Esophagus (tissue), 2 donors: ENCODE measurements at regions not wholly inside any gene's neighbourhood (a gene's known extent, or its start where the extent isn't known, plus 50 kb on each side); places are given as distances from the start of the nearest gene placed in this dataset.

Source experiments
- H3K27ac ChIP-seq, 2 donors: one replicate each; pipeline ENCODE4 v1.5.1; 2013; ENCODE audit warnings: low read depth in 2 of 2, mild to moderate bottlenecking in 2 of 2, inconsistent platforms in 1 of 2, low read length in 1 of 2, moderate library complexity in 1 of 2
- H3K27me3 ChIP-seq, 2 donors: one replicate each; pipeline ENCODE4 v1.6.1; 2013; ENCODE audit warnings: low read length in 2 of 2, control low read depth in 1 of 2, mild to moderate bottlenecking in 1 of 2; ENCODE audit not compliant: insufficient read depth in 2 of 2, control insufficient read depth in 1 of 2
- H3K36me3 ChIP-seq, 2 donors: one replicate each; pipeline ENCODE4 v1.6.1; 2013; ENCODE audit warnings: low read length in 1 of 2; ENCODE audit not compliant: control insufficient read depth in 2 of 2, insufficient read depth in 2 of 2
- H3K4me1 ChIP-seq, 2 donors: one replicate each; pipeline ENCODE4 v1.6.1; 2013; ENCODE audit warnings: low read length in 1 of 2; ENCODE audit not compliant: control insufficient read depth in 2 of 2, insufficient read depth in 2 of 2
- H3K4me3 ChIP-seq, 2 donors: one replicate each; pipeline ENCODE4 v1.5.1; 2013; ENCODE audit warnings: low read length in 2 of 2, mild to moderate bottlenecking in 2 of 2, low read depth in 1 of 2, moderate library complexity in 1 of 2
- H3K9me3 ChIP-seq, 2 donors: one replicate each; pipeline ENCODE4 v1.6.1; 2013; ENCODE audit warnings: mild to moderate bottlenecking in 2 of 2, low read depth in 1 of 2, low read length in 1 of 2, moderate library complexity in 1 of 2; ENCODE audit not compliant: control insufficient read depth in 2 of 2, insufficient read depth in 1 of 2
- WGBS, 2 donors: extraction: QIAGEN DNeasy Blood & Tissue Kit; methylation state at CpG; one replicate each; pipeline ENCODE4 v1.1.7; 2013; 5-methylcytosine and 5-hydroxymethylcytosine counted together
- donor health status: healthy with polysubstance abuse.
- donor health status: Bipolar disorder and iron deficiency.

DNA sequence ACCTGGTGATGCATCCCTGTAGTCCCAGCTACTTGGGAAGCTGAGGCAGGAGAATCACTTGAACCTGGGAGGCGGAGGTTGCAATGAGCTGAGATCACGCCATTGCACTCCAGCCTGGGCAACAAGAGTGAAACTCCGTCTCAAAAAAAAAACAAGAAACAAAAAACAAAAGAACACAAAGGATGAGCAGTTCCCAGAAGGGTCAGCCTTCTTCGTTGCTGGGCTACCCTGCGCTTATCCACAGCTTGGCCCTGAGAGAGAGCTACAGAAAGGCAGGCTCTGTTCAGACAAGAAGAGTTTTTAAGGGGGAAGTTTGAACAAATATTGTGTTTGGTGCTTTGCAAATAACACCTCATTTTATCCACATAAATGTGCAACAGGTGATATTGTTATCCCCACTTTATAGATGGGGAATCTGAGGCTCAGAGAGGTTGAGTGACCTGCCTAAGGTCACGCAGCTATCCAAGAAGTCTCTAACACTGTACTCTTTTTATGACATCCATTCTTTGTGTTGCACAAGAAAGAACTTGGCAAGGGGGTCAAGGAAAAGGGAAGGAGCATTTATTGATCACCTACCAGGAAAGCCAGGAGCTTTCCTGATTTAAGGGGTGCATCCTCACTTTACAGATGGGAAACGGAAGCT, 63.7 kb upstream of the NEURL1B start:
- no peak overlapping the region for H3K4me3 ChIP-seq
- 84 to 87% methylated on average over 7 of the region's 7 CpGs for WGBS, 2 donors
- no peaks in the 10 kb centered on the region for H3K27me3 ChIP-seq
- H3K9me3 ChIP-seq: peaks cover 0 to 4% of the 10 kb centered on the region in 2 donors
- H3K27ac ChIP-seq: no peak overlapping the region
- no peaks in the 10 kb centered on the region for H3K36me3 ChIP-seq
- peaks cover 0 to 5% of the 10 kb centered on the region in 2 donors for H3K4me1 ChIP-seq

DNA sequence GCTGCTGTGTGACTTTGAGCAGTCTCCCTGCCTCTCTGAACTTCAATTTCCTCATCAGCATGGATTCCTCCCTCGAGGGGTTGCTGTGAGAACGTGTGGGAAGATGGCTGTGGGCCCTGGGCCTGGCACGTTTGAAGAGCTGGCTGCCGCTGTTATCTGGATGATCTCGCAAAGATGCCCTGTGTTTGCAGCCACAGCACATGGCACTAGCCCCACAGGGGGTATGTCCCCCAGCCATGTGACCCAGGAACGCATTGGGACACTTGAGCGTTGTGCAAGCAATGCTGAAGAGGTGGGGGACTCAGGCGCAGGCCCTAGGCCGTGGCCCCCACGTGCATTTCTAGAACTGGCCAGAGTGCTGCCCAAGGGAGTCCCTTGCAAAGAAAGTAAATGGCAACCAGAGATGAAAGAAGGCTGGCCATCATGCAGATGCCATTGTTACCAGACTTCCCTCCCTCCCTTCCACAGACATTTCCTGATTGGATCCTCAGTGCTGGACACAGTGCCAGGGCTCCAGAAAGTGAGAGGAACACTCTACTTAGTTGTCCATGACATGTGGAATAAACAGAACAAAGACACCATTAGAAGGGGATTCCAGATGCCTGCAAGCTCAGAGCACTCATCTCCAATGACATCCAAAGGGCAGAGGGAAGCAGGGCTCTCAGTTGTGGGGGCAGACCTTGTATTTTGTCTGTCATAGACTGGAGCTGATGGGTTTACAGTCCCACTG, 65.1 kb upstream of the NEURL1B start:
- Histone ChIP-seq H3K4me3 (no peak overlapping the region), H3K36me3 (no peaks in the 10 kb centered on the region), H3K27me3 (no peaks in the 10 kb centered on the region), H3K4me1 (peaks cover 3 to 5% of the 10 kb centered on the region in 2 donors), H3K9me3 (peaks cover 0 to 4% of the 10 kb centered on the region in 2 donors), H3K27ac (peak overlapping the region in 1 of 2 donors; percentile 28)
- WGBS, 2 donors: 79 to 80% methylated on average over 10 of the region's 10 CpGs

DNA sequence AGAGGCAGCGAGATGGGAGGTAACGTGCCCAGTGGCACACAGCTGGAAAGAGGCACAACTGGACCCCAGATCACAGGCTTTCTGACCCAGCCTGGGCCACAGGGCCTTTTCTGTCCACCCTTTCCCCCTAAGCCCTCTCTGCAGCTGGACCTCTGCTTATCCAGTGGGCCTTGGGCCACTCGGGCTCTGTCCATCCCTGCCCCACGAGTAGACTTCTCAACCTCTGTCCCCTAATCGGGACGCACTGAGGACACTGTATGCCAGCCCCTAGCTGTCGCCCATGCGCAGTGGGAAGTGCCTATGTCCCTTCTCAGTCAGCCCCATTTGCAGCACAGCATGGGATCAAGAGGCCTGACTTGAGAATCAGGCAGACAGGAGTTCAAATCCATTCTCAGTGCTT, 65.6 kb upstream of the NEURL1B start:
- peaks cover 3 to 5% of the 10 kb centered on the region in 2 donors for H3K4me1 ChIP-seq
- 87 to 89% methylated on average over 8 of the region's 8 CpGs for WGBS, 2 donors
- H3K4me3 ChIP-seq: no peak overlapping the region
- no peaks in the 10 kb centered on the region for H3K36me3 ChIP-seq
- H3K9me3 ChIP-seq: peaks cover 0 to 4% of the 10 kb centered on the region in 2 donors
- H3K27me3 ChIP-seq: no peaks in the 10 kb centered on the region
- no peak overlapping the region for H3K27ac ChIP-seq

DNA sequence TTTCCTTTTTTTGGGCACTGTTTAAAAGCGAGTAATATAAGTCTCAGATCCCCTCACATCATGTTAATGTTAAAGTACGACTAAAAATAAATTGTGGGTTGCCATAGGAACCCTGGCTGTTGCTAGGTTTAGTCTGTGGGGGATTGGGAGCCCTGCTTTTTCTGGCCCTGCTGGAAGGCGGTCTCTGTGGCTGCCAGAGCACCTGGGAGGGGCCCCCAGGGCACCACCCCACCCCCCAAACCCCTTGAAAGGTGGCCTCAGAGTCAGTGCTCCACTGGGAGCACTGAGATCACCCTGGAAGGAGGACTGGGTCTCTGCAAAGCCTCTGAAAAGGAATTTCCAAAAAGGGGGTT, 66.2 kb upstream of the NEURL1B start:
- WGBS, 2 donors: 54 to 56% methylated on average over 3 of the region's 3 CpGs
- no peak overlapping the region for H3K27ac ChIP-seq
- peaks cover 0 to 4% of the 10 kb centered on the region in 2 donors for H3K9me3 ChIP-seq

DNA sequence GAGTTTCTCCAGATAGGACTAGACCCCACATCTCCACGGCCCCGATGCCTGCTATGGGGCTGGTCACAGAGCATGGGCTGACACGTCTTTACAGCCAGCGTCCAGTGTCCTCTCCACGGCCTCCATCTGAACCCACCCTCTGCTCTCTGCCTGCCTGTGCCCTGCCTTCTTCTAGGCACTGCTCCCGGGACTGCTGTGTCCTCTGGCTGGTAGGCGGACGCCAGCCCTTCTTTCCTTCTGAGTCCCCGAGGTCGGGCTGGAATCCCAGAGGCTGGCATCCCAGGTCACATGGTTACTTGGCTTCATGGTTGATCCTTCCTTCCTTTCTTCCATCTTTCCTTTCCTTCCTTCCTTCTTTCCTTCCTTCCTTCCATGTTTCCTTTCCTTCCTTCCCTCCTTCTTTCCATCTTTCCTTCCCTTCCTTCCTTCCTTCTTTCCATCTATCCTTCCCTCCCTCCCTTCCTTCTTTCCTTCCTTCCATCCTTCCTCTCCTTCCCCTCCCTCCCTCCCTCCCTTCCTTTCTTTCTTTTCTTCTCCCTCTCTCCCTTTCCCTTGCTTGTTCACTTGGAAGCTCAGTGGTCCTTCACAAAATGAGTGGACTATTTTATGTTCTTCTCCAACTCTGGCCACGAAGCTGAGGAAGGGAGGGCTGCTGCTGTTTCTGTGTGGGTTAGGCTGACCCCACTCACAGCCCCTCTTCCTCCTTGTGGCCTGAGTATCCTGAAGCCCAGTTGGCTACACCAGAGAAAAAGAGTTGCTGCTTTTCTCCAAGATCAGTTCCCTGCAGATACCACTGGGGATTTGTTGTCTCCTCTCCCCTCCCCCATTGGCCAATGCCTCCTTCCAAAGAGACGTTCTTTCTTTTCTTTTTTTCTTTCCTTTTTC, 66.8 kb upstream of the NEURL1B start:
- H3K36me3 ChIP-seq: no peaks in the 10 kb centered on the region
- H3K4me3 ChIP-seq: no peak overlapping the region
- H3K4me1 ChIP-seq: peaks cover 8 to 9% of the 10 kb centered on the region in 2 donors
- no peak overlapping the region for H3K27ac ChIP-seq
- H3K9me3 ChIP-seq: peaks cover 0 to 4% of the 10 kb centered on the region in 2 donors
- H3K27me3 ChIP-seq: no peaks in the 10 kb centered on the region
- 79 to 83% methylated on average over 12 of the region's 12 CpGs for WGBS, 2 donors

More for the DNA sequence above, 66.2 kb upstream of the NEURL1B start:
- Histone ChIP-seq H3K4me3 (no peak overlapping the region), H3K27me3 (no peaks in the 10 kb centered on the region), H3K4me1 (peaks cover 5 to 6% of the 10 kb centered on the region in 2 donors), H3K36me3 (no peaks in the 10 kb centered on the region)

DNA sequence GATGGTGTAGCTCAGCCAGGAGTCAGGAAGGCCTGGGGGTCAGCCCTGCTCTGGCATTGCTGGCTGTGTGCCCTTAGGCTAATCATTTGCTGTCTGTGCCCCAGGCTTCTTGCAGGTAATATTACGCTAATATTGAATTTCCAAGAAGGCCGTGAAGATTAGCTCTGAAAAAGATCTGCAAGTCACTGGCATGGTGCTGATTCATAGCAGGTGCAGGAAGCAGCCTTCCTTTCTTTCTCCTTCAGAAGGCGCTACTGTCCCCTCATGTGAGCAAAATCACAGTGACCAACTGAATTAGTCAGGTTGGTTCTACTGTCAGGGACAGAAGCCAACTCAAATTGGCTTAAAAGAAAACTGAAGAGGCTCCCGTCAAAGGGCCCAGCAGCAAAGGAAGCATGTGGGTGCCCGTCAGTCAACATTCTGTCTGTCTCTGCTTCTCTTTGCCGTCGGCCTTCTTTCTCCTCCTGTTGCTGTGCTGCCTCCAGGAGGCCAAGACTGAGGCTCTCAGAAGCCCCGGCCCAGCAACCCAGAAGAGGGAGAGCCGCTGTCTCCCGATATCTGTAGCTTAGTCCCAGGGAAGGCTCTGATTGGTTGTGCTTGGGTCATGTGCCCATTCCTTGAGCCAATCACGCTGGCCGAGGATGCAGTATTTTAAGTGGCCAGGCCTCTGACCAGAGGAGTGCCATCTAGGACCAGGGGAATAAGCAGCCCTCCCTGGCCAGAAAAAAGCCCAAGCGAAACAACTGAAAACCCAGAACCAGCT, 67.8 kb upstream of the NEURL1B start:
- Histone ChIP-seq H3K9me3 (peaks cover 0 to 4% of the 10 kb centered on the region in 2 donors), H3K36me3 (no peaks in the 10 kb centered on the region), H3K4me3 (no peak overlapping the region), H3K27me3 (no peaks in the 10 kb centered on the region), H3K4me1 (peaks cover 8 to 9% of the 10 kb centered on the region in 2 donors), H3K27ac (no peak overlapping the region)
- 86 to 89% methylated on average over 13 of the region's 13 CpGs for WGBS, 2 donors

DNA sequence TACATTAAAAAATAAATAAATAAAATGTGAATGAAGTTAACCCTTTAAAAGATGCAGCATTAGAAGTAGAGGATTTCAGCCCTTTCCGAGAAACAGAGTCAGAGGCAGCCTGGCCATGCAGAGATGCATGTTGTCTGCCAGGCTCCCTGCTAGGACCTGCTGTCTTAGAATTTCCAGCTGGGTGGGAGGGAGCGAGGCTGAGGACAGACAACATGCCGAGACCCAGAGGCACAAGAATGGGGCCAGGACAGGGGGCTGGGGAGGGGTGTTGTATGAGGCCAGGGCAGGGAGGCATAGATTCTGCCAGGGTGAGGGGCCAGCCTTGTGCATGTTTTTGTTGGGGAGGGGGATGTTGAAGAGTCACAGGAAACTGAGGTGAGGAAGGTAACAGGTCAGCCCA, 68.6 kb upstream of the NEURL1B start:
- H3K4me1 ChIP-seq: peaks cover 8 to 9% of the 10 kb centered on the region in 2 donors
- no peaks in the 10 kb centered on the region for H3K36me3 ChIP-seq
- no peaks in the 10 kb centered on the region for H3K27me3 ChIP-seq
- peaks cover 0 to 4% of the 10 kb centered on the region in 2 donors for H3K9me3 ChIP-seq
- 90 to 91% methylated on average over 3 of the region's 3 CpGs for WGBS, 2 donors
- H3K4me3 ChIP-seq: no peak overlapping the region
- H3K27ac ChIP-seq: no peak overlapping the region

DNA sequence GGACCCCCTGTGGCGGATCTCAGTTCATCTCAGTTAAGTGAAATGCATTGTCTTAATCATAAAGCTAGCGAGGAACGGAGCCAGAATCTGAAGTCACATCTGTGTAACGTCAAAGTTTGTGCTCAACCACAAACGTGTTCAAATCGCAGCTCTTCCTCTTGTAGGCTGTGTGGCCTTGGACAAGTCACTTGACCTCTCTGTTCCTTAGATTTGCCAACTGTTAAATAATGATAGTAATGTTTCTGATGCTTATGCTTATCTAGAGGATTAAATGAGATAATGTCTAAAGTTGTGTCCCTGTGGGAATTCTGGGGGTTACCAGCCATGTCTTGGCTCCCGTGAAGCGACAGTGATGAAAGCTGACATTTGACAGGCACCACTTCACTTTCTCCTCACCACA, 69.2 kb upstream of the NEURL1B start:
- 86 to 90% methylated on average over 8 of the region's 8 CpGs for WGBS, 2 donors
- no peaks in the 10 kb centered on the region for H3K36me3 ChIP-seq
- H3K27ac ChIP-seq: no peak overlapping the region
- peaks cover 0 to 4% of the 10 kb centered on the region in 2 donors for H3K9me3 ChIP-seq
- H3K4me1 ChIP-seq: peaks cover 8 to 9% of the 10 kb centered on the region in 2 donors
- H3K4me3 ChIP-seq: no peak overlapping the region
- no peaks in the 10 kb centered on the region for H3K27me3 ChIP-seq

DNA sequence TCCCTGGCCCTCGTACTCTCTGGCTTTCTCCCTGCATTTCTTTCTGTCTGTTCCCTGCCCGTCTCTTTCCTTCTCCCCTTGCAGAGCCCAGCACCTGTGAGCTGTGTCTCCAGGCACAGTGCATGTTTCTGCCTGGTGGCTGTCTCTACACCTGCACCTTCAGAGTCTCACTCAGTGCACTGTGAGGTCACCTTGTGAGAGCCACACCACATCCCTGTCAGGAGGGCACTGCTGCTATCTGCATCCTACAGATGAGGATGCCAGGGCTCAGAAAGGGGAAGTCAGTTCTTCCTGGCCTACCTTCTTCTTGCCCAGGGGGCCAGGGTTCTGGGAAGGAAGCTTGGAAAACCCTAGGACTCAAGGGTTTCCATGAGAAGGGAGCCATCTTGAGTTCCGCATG, 69.7 kb upstream of the NEURL1B start:
- WGBS, 2 donors: 52 to 55% methylated on average over 3 of the region's 3 CpGs
- no peak overlapping the region for H3K4me3 ChIP-seq
- no peaks in the 10 kb centered on the region for H3K27me3 ChIP-seq
- peaks cover 8 to 9% of the 10 kb centered on the region in 2 donors for H3K4me1 ChIP-seq
- H3K27ac ChIP-seq: no peak overlapping the region
- H3K9me3 ChIP-seq: peaks cover 0 to 4% of the 10 kb centered on the region in 2 donors
- H3K36me3 ChIP-seq: no peaks in the 10 kb centered on the region
